Spleen (tissue), 7 donors: ENCODE measurements at regions not wholly inside any gene's neighbourhood (a gene's known extent, or its start where the extent isn't known, plus 50 kb on each side); places are given as distances from the start of the nearest gene placed in this dataset.

Source experiments
- CTCF ChIP-seq, 11 experiments: fragments of 200-600 bp in 7 of 11; fragments of 450-650 bp in 4 of 11; sonication (generic) in 4 of 11; IDR thresholded peaks in 8 of 11; conservative IDR thresholded peaks in 3 of 11; 1 replicate in 7 of 11; 2 replicates in 4 of 11; pipeline versions ENCODE4 v1.4.0 to v1.8.0; 2016 to 2021; ENCODE audit warnings: antibody characterized with exemption in 11 of 11, inconsistent platforms in 4 of 11, mild to moderate bottlenecking in 1 of 11
- POLR2A ChIP-seq, 3 donors: fragments of 450-650 bp; IDR thresholded peaks; one replicate each; pipeline ENCODE4 v1.5.1; 2017; ENCODE audit warnings: antibody characterized with exemption in 3 of 3, mild to moderate bottlenecking in 1 of 3
- POLR2AphosphoS5 ChIP-seq, 3 donors: sonication (generic); formaldehyde crosslinking; IDR thresholded peaks; one replicate each; pipeline ENCODE4 v1.5.1; 2017; ENCODE audit warnings: antibody characterized with exemption in 3 of 3
- donor health status: DM: no; HTN: no; CAD: no; lungs with moderate emphysema.
- donor health status: DM: no; HTN: no; CAD: no.
- donor health status: DM: no; HTN: no; CAD: no.

DNA sequence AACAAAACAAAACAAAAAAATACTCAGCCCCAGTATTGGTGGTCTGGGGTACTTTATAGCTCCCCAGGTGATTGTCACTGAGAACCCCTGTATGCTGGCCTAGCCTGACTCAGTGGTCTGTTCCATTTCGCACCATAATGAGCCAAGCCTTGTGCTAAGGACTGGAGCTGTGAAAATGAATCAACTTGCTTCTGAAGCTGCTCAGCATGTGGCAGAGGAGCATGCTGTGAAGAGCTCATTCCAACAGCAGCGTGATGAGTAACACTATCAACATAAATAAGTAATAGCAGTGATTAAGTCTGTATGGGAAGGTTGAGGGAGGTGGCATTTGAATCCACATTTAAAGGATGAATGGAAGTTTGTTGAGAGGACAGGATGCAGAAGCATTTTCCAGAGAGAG, 67.2 kb upstream of the ATL2 start:
- TF ChIP-seq CTCF (IDR thresholded peaks at IDR 0.05 in 8 of 11, conservative IDR thresholded peaks at IDR 0.05 in 3 of 11): no peak
- TF ChIP-seq POLR2AphosphoS5 (IDR thresholded peaks at IDR 0.05): no peak
- no peak for TF ChIP-seq POLR2A (IDR thresholded peaks at IDR 0.05)
